Stimulated activated CD4-positive, alpha-beta T cell treated with anti-CD3 and anti-CD28 coated beads, Interleukin-12 subunit alpha, Interleukin-12 subunit beta, amount 100 ng/mL, for 48 hours (primary cell): ENCODE measurements at regions not wholly inside any gene's neighbourhood (a gene's known extent, or its start where the extent isn't known, plus 50 kb on each side); places are given as distances from the start of the nearest gene placed in this dataset.
"Not testable (repeated sequence)": the region's sequence is repeated elsewhere in the genome, so short reads cannot be mapped to it uniquely, and the experiment has no call there.

ENCODE experiments used
- DNase-seq, 3 donors: peaks; one replicate each; pipeline ENCODE4 v3.0.0-alpha.2; 2020; ENCODE audit warnings: low read depth in 2 of 3, low spot score in 1 of 3

GRCh38 chr1:34367954-34368353, 191.2 kb downstream of the C1orf94 start:
- no peak for DNase-seq

GRCh38 chr1:34369701-34370455, 193.2 kb downstream of the C1orf94 start:
- DNase-seq, result no peak

GRCh38 chr1:34370748-34371147, 194.0 kb downstream of the C1orf94 start:
- DNase-seq, result no peak

- DNase-seq, result not testable (repeated sequence)
These were observed 194.5 kb downstream of the C1orf94 start for GRCh38 chr1:34371179-34371578.

GRCh38 chr1:34371829-34372532, 195.3 kb downstream of the C1orf94 start:
- no peak for DNase-seq

- no peak for DNase-seq
These were observed 196.2 kb downstream of the C1orf94 start for GRCh38 chr1:34372891-34373290.

- no peak for DNase-seq
These were observed 197.2 kb downstream of the C1orf94 start for GRCh38 chr1:34373912-34374311.

- no peak for DNase-seq
These were observed 199.8 kb downstream of the C1orf94 start for GRCh38 chr1:34376531-34376930.

- no peak for DNase-seq
These were observed 202.5 kb downstream of the C1orf94 start for GRCh38 chr1:34378968-34379856.

- DNase-seq, result no peak
These were observed 203.2 kb downstream of the C1orf94 start for GRCh38 chr1:34379911-34380310.

- DNase-seq, result no peak
These were observed 203.9 kb downstream of the C1orf94 start for GRCh38 chr1:34380526-34381124.

- DNase-seq, result no peak
These were observed 213.3 kb downstream of the C1orf94 start for GRCh38 chr1:34389974-34390373.

- DNase-seq, result no peak
These were observed 219.3 kb downstream of the C1orf94 start for GRCh38 chr1:34396042-34396441.

GRCh38 chr1:34398241-34398915, 221.7 kb downstream of the C1orf94 start:
- DNase-seq, result no peak

GRCh38 chr1:34398916-34399275, 222.2 kb downstream of the C1orf94 start:
- no peak for DNase-seq

- DNase-seq, result no peak
These were observed 224.0 kb downstream of the C1orf94 start for GRCh38 chr1:34400675-34401074.

- no peak for DNase-seq
These were observed 226.4 kb downstream of the C1orf94 start for GRCh38 chr1:34403156-34403555.

- no peak for DNase-seq
These were observed 228.1 kb downstream of the C1orf94 start for GRCh38 chr1:34404804-34405203.

GRCh38 chr1:34405266-34405959, 228.7 kb downstream of the C1orf94 start:
- DNase-seq, result no peak

- DNase-seq, result no peak
These were observed 229.7 kb downstream of the C1orf94 start for GRCh38 chr1:34406377-34406776.
